GM18909 (cell line): ENCODE measurements at regions not wholly inside any gene's neighbourhood (a gene's known extent, or its start where the extent isn't known, plus 50 kb on each side); places are given as distances from the start of the nearest gene placed in this dataset.

Experiments used
- ATAC-seq: cut with Tn5 transposase; IDR thresholded peaks from one replicate; pipeline ENCODE4 v1.9.1; 2021; ENCODE audit warnings: mild to moderate bottlenecking; ENCODE audit not compliant: unreplicated experiment, poor library complexity

DNA sequence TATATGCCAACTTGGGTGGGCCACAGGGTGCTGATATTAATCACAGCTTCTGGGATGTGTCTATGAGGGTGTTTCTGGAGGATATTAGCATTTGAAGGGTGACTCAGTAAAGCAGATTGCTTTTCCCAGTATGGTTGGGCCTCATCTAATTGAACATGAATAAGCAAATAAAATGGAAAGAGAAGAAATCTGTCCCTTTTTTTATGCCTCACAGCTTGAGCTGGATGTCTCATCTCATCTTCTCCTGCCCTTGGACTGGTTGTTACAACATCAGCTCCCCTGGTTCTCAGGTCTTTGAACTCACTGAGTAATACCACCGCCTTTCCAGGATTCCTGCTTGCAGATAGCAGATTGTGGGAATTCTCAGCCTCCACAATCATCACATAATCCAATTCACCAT, 1149.2 kb downstream of the PCDH18 start:
- no peak for ATAC-seq

DNA sequence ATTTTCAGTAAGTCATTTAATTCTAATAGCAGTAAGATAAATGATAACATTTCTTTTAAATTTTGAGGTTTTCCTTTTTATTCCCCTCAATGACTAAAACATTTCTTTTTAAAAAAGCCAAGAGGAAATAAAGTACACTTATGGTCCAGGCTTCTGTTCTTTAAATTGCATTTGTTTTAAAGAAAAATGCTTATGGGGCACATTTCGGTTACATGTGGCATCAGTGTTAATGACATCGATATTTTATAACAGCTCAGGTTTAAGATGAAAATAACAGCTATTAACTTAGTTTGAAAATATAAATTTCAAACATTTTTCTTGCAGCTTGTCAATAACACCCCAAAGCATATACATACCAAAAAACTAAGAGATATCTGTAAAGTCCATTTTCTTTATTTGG, 1161.1 kb downstream of the PCDH18 start:
- no peak for ATAC-seq

DNA sequence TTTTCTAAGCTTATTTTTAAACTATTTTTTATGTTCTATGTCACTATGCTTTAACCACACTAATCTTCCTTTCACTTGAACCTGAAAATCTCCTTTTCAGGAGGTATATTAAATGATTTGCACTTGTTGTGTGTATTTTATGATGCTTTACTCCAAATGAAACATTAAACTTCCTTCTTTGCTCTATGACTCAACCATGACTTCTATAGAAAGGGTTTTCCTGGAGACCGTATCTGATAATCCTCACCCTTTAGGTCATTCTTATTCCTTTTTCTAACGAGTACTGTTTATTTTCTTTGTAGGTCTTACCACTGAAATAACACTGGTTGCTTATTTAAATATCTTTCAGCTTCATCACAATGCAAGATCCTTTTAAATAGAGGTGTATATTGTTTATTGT, 1163.2 kb downstream of the PCDH18 start:
- no peak for ATAC-seq

DNA sequence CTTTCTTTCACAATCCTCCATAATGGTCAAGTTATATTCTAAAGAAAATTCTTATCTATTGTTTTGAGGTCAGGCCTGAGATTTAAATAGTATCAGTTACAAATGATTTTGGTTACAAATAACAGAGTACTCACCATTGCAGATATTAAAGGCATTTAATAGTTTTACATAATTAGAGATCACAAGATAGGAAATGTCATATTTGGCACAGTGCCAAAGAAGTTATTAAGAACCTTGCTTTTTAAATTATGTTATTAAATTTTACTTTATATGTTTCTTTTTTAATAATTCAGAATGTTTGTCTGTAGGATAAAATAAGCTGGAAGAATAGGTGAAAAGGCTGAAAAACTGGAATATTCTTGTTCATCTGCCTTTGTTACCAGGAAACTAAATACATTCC, 1174.7 kb downstream of the PCDH18 start:
- no peak for ATAC-seq

DNA sequence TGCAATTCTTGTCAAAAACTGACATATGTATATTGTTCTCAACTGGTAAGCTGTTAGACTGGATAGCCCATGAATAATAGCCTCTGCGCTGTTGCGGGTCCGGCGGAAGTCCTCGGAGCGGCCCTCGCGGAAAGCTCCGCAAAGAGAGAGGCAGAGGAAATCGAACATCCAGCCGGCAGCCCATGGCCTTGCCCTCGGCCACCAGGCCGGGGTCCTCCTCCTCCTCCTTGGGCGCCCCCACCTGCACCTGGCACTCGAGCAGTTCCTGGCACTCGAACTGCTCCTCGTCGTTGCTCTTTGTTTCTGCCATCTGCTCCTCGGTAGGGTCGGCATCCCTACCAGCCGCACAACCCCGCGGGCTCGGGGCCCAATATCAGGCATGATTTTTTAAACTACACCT, 1176.3 kb downstream of the PCDH18 start:
- no peak for ATAC-seq

DNA sequence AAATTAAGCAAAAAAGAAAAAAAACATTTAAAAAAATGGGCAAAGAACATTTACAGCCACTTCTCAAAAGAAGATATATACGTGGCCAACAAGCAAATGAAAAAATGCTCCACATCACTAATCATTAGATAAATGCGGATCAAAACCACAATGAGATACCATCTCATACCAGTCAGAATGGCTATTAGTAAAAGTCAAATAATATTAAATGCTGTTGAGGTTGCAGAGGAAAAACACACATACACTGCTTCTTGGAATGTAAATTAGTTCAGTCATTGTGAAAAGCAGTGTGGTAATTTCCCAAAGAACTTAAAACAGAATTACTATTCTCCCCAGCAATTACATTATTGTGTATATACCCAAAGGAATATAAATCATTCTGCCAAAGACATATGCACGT, 1189.0 kb downstream of the PCDH18 start:
- ATAC-seq, result no peak

DNA sequence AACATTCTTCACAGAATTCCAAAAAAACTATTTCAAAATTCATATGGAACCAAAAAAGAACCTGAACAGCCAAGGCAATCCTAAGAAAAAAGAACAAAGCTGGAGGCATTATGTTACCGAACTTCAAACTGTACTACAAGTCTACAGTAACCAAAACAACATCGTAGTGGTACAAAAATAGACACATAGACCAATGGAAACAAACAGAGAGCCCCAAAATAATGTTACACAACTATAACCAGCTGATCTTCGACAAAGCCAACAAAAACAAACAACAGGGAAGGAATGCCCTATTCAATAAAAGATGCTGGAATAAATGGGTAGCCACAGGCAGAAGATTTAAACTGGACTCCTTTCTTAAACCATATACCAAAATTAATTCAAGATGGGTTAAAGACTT, 1189.6 kb downstream of the PCDH18 start:
- no peak for ATAC-seq

DNA sequence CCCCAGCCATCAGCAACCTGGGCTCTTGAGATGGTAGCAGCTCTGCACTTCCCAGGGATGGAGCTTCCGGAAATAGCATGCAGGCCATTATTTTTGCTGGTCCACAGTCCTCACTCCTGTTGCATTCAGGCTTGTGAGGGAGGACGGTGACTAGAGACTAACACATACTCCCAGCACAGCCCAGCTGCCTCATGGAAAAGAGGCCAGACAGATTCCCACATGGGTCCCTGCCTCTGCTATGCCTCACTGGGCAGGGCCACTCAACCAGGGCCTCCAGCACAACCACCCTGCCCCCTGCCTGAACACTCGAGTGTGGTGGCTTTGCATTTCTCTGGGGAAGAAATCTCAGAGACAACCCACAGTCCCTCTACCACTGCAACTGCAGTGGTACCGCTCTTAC, 1195.1 kb downstream of the PCDH18 start:
- ATAC-seq, result no peak

DNA sequence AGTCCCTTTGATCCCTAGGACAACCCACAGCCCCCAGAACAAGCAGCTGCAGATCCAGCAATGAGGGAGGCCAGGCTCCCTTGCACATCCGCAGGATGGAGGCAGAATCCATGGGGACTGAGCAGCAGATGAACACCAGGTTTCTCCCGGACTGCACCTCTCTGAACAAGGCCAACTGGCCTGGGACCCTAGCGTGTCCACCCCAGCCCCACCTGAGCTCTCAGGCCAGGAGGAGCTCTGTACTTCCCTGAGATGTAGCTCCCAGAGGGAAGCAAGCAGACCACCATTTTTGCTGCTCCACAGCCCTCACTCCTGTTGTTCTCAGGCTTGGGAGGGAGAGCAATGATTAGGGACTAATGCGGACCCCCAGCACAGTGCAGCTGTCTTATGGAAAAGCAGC, 1195.8 kb downstream of the PCDH18 start:
- ATAC-seq, result no peak

DNA sequence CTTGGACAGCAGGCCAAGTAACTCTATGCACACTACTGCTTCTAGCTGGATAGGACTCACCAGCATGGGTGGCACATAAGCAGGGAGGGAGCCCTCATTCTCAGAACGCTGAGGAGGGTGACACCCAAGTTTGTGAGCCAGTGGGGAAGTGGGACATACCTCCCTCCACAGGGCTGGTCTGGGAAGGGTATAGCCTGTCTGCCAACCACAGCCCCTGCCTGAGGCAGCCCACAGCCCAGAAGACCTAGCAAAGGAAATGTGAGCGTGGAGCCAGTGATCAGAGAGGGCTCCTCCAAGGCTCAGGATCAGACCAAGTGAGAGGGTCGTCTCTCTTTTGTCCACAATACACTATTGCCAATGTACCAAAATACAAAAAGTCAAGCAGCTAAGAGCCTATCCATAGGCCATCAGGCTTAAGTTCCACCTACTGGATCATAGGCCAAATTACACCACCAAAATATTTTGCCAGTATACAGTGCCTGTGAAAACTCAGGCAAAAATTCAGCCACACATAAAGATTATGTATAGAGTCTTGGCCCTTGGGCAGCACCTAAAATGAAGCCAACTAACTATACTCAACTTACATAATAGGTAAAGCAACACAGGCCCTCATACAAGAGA, 1203.1 kb downstream of the PCDH18 start:
- ATAC-seq, result no peak

DNA sequence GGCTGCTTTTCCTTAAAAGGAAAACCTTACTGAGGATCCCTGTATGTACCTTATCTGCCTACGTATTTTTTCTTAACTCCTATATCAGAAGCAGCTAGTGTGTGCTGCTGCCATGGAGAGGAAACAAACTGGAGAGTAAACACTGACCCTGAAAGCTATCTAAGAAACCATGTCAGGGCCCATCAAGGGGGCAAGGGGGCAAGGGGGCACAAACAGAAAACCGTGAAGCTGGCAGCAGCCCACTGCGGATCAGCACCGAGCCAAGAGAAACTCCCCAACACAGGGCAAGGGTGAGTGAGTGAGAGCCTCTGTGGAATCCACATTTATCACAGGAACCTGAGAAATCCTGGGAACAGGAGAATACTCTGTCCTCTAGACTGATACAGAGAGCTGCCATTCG, 1204.2 kb downstream of the PCDH18 start:
- no peak for ATAC-seq

DNA sequence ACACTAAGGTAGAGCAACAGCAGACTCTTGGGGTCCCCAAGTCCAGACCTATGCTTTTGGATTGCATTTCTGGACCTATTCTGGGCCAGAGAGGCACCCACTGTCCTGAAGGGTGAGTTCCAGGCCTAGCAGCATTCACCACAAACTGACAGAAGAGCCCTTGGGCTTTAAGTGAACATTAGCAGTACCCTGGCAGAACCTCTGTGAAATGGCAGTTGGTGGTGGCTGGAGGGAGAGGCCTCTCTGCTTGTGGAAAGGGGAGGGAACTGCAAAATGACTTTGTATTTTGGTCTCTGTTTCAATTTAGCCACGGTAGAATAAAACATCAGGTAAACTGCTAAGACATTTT, 1211.9 kb downstream of the PCDH18 start:
- no peak for ATAC-seq

DNA sequence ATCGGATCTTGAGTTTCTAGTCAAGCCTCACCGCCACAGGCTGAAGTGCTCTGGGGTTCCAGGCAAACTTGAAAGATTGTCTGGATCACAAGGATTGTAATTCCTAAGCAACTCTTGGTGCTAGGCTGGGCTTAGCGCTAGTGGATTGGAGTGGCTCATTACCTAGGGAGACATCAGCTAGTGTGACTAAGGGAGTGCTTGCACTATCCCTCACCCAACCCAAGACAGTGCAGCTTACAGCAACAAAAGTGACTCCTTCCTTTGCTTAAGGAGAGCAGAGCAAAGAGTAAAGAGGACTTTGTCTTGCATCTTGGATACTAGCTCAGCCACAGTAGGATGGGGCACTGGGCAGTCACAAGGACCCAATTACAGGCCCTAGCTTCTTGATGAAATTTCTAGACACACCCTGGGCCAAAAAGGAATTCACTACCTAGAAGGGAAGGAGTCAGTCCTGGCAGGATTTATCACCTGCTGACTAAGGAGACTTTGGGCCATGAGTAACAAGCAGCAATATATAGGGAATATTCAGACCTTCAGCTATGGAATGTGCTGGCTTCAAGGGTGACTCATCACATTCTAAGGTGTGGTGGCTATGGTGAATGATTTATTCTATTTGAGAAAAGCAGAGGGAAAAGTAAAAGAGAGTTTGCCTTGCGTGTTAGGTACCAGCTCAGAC, 1212.4 kb downstream of the PCDH18 start:
- no peak for ATAC-seq

DNA sequence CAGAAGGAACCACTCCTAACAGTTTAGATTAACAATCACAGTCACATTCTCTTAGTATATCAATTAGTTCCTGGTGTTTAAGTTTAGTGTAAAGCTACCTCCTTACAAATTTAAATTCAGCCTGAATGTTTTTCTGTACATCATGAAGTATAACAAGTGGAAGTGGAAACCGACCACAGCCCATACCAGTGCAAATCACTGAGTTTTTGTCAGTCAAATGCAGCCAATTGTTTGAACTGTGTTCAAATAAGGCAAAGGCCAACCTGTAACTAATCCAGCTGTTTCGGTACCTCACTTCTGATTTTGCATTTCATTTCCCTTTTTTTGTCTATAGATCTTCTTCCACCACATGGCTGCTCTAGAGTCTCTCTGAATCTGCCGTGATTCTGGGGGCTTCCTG, 1215.3 kb downstream of the PCDH18 start:
- no peak for ATAC-seq

DNA sequence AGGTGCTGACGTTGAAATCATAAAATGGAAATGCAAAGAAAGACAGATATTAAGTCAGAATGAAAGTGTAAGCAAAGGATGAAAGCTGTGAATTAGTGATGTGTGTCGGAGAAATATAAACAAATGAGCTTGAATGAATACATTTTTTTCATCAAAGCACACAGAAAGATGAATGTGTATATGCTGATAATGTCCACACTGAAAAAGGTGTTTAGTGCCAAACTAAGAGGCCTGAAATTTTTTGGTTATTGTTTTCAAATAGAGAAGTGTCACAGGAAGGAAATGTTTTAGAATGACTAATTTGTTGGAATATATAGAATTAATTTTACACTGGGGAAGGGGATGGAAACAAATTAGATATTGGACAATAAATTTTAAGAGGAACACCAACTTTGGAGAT, 1217.6 kb downstream of the PCDH18 start:
- ATAC-seq, result no peak

DNA sequence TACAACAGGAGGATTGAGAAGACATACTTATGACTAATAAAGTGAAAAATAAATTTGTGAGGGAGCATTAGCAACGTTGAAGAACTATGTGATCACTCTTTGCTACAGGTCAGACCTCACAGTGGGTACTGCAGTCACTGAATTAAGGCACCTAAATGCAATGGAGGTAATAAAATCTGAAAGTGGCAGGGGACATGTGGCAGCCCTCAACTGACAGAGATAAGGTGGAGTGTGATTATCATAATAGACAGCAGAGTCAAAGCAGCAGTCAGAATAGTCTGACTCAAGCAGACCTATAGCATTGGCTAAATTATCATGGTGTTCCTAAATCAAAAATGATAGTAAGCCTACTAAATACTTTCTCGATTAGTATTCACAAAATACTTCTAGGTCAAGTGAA, 1220.5 kb downstream of the PCDH18 start:
- no peak for ATAC-seq

DNA sequence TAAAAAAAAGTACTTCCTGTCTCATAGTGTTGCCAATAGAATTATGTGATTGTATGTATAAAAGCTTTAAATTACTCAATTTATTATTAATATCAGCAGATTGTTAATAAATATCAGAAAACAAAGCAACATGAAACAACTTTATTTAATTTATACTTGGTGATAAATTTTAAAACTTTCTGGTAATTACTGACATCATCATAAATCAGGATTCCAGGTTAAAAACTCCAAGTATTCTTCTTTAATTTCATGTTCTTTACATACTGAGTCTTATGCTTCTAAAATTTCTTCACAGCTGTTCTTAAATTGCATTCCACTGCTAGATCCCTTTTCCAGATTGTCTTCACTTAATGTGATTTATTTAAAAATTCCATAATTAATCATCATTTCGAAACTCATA, 1224.5 kb downstream of the PCDH18 start:
- ATAC-seq, result no peak

DNA sequence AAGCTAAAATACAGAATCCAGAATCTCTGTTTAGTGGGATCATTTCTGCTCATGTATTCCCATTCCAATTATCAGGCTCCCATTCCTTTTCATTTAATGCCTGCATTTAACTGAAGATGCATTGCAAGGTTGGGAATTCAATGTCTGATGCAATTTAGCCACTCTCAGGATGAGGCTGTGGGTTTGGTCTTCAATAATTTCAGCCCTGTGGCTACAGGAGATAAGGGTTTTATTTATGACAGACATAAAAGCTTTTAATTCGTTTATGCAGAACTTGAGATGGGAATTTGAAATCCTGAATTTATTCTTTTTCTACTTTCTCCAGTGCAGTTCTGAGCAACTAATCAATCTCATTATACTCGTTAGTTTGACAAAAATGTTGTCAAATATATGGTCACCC, 1225.9 kb downstream of the PCDH18 start:
- ATAC-seq, result no peak

DNA sequence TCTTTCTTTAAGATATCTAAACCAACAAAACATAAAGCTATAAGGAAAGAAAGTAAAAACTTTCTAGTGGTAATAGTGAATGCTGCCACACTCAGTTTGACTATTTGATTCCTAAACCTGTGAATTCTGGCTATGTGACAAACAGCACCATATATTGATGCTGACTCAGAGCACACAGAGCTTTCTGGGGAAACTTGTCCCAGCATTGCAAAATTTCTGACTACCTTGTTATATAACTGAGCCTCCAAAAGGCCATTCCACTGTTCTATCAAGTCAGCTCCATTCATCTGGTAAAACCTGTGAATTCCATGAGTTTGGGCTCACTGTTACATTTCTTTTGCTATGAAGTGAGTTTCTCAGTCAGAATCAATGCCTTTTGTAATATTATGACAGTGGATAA, 1229.7 kb downstream of the PCDH18 start:
- ATAC-seq, result no peak

DNA sequence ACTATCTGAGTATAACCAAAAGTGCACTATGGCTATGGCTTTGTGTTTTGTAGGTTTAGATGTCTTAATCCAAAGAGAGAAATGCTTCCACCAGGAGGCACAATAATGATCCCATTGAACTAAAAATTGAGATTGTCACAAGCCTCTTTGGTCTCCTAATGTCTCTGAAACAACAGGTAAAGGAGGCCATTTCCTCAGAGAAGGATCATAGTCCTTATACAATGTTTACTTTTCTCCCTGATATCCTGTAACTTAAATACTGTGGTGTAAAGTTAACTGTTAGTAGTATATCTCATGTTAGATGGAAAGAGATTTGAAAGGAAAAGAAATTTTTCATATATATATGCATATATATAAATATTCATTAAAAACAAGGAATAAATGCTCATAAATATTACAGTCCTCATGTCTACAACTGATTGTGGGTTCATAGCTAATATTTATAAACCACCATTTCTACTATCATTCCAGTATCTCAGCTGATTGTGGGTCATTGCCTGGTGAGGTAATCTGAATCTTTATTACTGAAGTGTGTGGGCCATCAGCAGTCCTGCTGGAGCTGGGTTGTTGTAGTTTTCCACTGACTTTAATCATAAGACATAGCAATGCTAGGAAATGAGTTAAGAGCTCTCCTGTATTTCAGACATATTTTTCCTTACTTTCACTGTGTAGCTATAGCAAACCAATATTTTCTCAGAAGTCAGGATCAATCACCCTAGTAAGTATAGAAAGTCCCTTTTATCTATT, 1230.4 kb downstream of the PCDH18 start:
- ATAC-seq, result no peak

DNA sequence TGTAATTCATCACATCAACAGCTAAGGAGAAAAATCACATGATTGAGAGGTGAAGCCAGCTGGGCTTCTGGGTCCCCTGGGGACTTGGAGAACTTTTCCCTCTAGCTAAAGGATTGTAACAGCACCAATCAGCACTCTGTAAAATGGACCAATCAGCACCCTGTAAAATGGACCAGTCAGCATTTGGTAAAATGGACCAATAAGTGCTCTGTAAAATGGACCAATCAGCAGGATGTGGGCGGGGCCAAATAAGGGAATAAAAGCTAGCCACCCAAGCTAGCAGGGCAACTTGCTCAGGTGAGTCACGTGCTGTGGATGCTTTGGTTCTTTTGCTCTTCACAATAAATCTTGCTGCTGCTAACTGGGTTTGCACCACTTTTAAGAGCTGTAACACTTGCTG, 1248.3 kb downstream of the PCDH18 start:
- ATAC-seq, result no peak

DNA sequence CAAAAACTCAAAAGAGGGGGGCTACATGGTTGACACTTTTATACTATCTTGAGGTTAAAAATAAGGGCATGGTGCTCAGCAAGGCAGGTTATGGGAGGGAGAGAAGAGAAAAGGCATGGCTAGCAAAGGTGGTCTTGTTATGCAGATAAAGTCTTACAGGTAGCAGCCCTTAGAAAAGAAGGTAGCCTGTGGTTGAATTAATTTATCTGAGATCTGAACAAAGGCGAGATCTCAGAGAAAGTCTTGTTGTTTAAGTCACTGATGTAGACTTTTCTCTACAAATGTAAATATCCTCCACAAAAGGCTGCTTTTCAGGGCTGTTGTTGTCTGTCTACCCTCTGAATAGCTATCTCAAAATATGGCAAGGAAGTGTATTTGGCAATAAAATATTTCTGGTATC, 1250.4 kb downstream of the PCDH18 start:
- no peak for ATAC-seq
